KMS-11 (cell line): ENCODE measurements at regions not wholly inside any gene's neighbourhood (a gene's known extent, or its start where the extent isn't known, plus 50 kb on each side); places are given as distances from the start of the nearest gene placed in this dataset.

Experiments
- H2AFZ ChIP-seq: fragments of 200-600 bp; sonication (generic); 2 replicates; pipeline ENCODE4 v1.6.1; 2016; ENCODE audit warnings: antibody characterized with exemption, mixed run types, low read depth
- H3K27ac ChIP-seq: fragments of 200-600 bp; sonication (generic); 2 replicates; pipeline ENCODE4 v1.6.1; 2016; ENCODE audit warnings: mild to moderate bottlenecking, mixed run types
- H3K27me3 ChIP-seq: fragments of 200-600 bp; sonication (generic); 2 replicates; pipeline ENCODE4 v1.6.1; 2017; ENCODE audit warnings: mild to moderate bottlenecking, low read depth, mixed run types, moderate library complexity; ENCODE audit not compliant: insufficient read depth
- H3K36me3 ChIP-seq: fragments of 200-600 bp; sonication (generic); 2 replicates; pipeline ENCODE4 v1.6.1; 2017; ENCODE audit warnings: mild to moderate bottlenecking, mixed run types; ENCODE audit not compliant: insufficient read depth
- H3K4me1 ChIP-seq: fragments of 200-600 bp; sonication (generic); 2 replicates; pipeline ENCODE4 v1.6.1; 2016; ENCODE audit warnings: mild to moderate bottlenecking, low read depth, mixed run types; ENCODE audit not compliant: poor library complexity, severe bottlenecking
- H3K4me2 ChIP-seq: fragments of 200-600 bp; sonication (generic); 2 replicates; pipeline ENCODE4 v1.7.0; 2016; ENCODE audit warnings: mild to moderate bottlenecking, mixed run types
- H3K4me3 ChIP-seq: fragments of 200-600 bp; sonication (generic); IDR thresholded peaks from 2 replicates; pipeline ENCODE4 v1.6.1; 2017; ENCODE audit warnings: low read depth, low read length, mixed read lengths; ENCODE audit not compliant: insufficient read depth
- H3K79me2 ChIP-seq: fragments of 200-600 bp; sonication (generic); 2 replicates; pipeline ENCODE4 v1.6.1; 2016; ENCODE audit warnings: low read depth, mixed run types; ENCODE audit not compliant: insufficient read depth
- H3K9ac ChIP-seq: fragments of 200-600 bp; sonication (generic); 2 replicates; pipeline ENCODE4 v1.6.1; 2016; ENCODE audit warnings: mild to moderate bottlenecking, mixed run types
- H4K20me1 ChIP-seq: fragments of 200-600 bp; sonication (generic); 2 replicates; pipeline ENCODE4 v1.6.1; 2016; ENCODE audit warnings: mild to moderate bottlenecking, mixed run types; ENCODE audit not compliant: insufficient read depth
- CTCF ChIP-seq: fragments of 200-600 bp; sonication (generic); conservative IDR thresholded peaks from 2 replicates; pipeline ENCODE4 v1.6.1; 2017; ENCODE audit warnings: low read depth, mild to moderate bottlenecking, antibody characterized with exemption, low read length, moderate library complexity, mixed read lengths

DNA sequence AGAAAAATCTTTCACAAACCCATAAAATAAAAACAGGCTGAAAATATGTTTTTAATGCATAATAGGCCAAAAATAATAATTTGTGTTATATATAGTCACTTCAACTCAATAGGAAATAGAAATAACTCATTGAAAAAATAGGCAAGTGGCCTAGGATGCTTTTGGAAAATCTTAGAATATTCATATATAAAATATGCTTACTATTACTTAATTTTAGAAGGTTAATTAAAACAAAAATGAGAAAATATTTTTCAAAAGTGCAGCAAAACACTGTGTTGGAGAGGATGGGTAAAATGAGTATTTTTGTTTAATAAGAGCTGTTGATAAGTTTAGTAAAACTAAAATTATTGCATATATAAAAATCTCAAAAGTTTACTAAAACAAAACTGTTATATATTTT, 308.0 kb upstream of the ATXN7L3B start:
- no peak for TF ChIP-seq CTCF
- Histone ChIP-seq H4K20me1 (no peaks in the 10 kb centered on the region), H3K4me2 (no peak overlapping the region), H3K9ac (no peak overlapping the region), H2AFZ (no peak overlapping the region), H3K27ac (no peak overlapping the region), H3K4me3 (no peak overlapping the region), H3K79me2 (no peaks in the 10 kb centered on the region), H3K36me3 (no peaks in the 10 kb centered on the region), H3K27me3 (no peaks in the 10 kb centered on the region), H3K4me1 (no peaks in the 10 kb centered on the region)

DNA sequence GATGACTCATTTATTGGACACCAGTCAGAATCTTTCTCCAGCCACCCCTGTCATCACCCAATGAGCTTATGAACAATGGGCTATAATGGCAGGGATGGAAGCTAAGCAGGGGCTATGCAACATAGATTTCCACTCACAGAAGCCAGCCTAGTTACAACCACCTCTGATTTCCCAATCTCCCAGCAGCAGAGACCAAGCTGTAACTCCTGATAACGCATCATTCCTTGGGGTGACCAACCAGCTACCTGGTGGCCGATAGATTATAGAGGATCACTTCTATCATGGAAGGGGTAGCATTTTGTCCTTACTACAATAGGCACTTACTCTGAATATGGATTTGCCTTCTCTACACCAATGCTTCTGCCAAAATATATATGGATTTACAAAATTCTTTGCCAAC, 302.3 kb upstream of the ATXN7L3B start:
- Histone ChIP-seq H3K4me3 (no peak overlapping the region), H4K20me1 (no peaks in the 10 kb centered on the region), H3K27ac (no peak overlapping the region), H3K9ac (no peak overlapping the region), H3K36me3 (no peaks in the 10 kb centered on the region), H2AFZ (no peak overlapping the region), H3K79me2 (no peaks in the 10 kb centered on the region), H3K4me2 (no peak overlapping the region), H3K27me3 (no peaks in the 10 kb centered on the region), H3K4me1 (no peaks in the 10 kb centered on the region)
- no peak for TF ChIP-seq CTCF

DNA sequence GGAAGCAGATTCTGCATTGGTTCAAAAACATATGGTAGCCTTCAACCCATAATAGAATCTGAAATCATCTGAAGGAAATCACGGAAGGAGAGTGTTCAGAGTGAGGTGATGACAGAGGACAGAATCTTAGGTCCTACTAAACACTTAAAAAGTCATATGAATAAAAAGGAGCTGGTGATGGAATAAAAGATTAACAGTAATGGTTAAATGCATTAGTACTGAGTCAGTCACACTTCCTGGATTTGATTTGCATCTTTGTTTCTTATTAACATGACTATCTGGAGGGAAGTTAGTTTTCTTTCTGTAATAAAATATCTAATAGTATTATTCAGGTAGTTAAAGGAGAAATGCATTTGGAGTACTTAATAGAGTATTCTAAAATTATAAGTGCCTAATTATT, 296.3 kb upstream of the ATXN7L3B start:
- Histone ChIP-seq H3K27me3 (no peaks in the 10 kb centered on the region), H3K79me2 (no peaks in the 10 kb centered on the region), H3K4me3 (no peak overlapping the region), H3K27ac (no peak overlapping the region), H4K20me1 (no peaks in the 10 kb centered on the region), H3K4me1 (no peaks in the 10 kb centered on the region), H3K4me2 (no peak overlapping the region), H2AFZ (no peak overlapping the region), H3K36me3 (no peaks in the 10 kb centered on the region), H3K9ac (no peak overlapping the region)
- TF ChIP-seq CTCF: no peak

DNA sequence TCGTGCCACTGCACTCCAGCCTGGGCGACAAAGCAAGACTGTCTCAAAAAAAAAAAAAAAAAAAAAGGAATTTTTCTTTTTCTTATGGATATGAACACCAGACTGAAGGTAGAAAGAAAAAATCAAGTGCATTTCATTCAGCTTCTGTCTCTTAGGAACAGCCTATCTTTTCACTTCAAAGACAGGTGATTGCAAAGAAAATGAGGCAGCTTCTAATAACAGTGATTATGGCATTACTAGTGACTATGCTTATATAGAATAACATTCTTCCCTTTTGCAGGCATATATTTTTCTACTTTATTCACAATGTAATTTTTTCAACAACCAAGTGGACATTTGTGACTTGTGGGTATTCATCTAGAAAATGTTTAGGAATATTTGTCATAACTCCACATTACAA, 295.5 kb upstream of the ATXN7L3B start:
- no peak overlapping the region for H3K27ac ChIP-seq
- H3K36me3 ChIP-seq: no peaks in the 10 kb centered on the region
- no peaks in the 10 kb centered on the region for H4K20me1 ChIP-seq
- no peak for TF ChIP-seq CTCF
- H3K4me1 ChIP-seq: no peaks in the 10 kb centered on the region
- H3K4me2 ChIP-seq: no peak overlapping the region
- H3K4me3 ChIP-seq: no peak overlapping the region
- H3K9ac ChIP-seq: no peak overlapping the region
- H3K27me3 ChIP-seq: no peaks in the 10 kb centered on the region
- H2AFZ ChIP-seq: no peak overlapping the region
- H3K79me2 ChIP-seq: no peaks in the 10 kb centered on the region

GRCh38 chr12:74245458-74245857, 292.2 kb upstream of the ATXN7L3B start:
- H3K9ac ChIP-seq: no peak overlapping the region
- H3K4me3 ChIP-seq: no peak overlapping the region
- H3K4me2 ChIP-seq: no peak overlapping the region
- no peaks in the 10 kb centered on the region for H3K79me2 ChIP-seq
- H4K20me1 ChIP-seq: no peaks in the 10 kb centered on the region
- H2AFZ ChIP-seq: no peak overlapping the region
- no peak for TF ChIP-seq CTCF
- no peaks in the 10 kb centered on the region for H3K36me3 ChIP-seq
- H3K27ac ChIP-seq: no peak overlapping the region
- H3K27me3 ChIP-seq: no peaks in the 10 kb centered on the region
- no peaks in the 10 kb centered on the region for H3K4me1 ChIP-seq
